ENCODE measurements at regions not wholly inside any gene's neighbourhood (a gene's known extent, or its start where the extent isn't known, plus 50 kb on each side); places are given as distances from the start of the nearest gene placed in this dataset.
"Not testable (repeated sequence)": the region's sequence is repeated elsewhere in the genome, so short reads cannot be mapped to it uniquely, and the experiment has no call there.

DNA sequence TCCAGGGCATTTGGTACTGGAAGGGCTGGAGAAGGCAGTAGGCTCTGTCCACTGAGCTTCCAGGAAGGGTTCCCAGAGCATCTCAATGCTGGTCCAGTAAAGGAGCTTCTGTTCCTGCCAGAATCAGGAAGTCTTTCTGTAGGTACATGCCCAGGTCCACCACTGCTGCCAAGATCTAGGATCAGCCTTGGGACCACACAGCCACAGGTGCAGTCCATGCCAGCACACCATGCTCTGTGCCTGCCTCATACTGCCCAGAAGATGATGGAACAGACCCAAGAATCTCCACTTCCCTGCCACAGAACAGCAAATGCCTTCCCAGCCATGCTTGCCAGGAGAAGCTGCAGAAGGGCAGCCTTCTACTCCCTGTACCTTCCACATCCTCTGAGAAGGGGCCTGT is 89.3 kb downstream of the CDRT15L2 start:
- TF ChIP-seq REST (IDR thresholded peaks at IDR 0.05; ENCODE audit: low read depth); POLR2AphosphoS5 (IDR thresholded peaks at IDR 0.05; ENCODE audit: low read depth, low read length); EGR1 (IDR thresholded peaks at IDR 0.05; ENCODE audit: low read depth); EZH2phosphoT487 (IDR thresholded peaks at IDR 0.05; ENCODE audit: borderline replicate concordance): not testable (repeated sequence)

All from HCT116 (cell line).